Natural killer cell (primary cell): ENCODE measurements at regions not wholly inside any gene's neighbourhood (a gene's known extent, or its start where the extent isn't known, plus 50 kb on each side); places are given as distances from the start of the nearest gene placed in this dataset.

Experiments used
- ATAC-seq, 3 donors: fragments of 150-1000 bp in 2 of 3; fragments of 200-7000 bp in 1 of 3; cut with Tn5 transposase; 1 replicate in 1 of 3; 2 replicates in 2 of 3; pipeline ENCODE4 v1.10.0; 2021; ENCODE audit warnings: mild to moderate bottlenecking in 2 of 3, moderate library complexity in 2 of 3
- DNase-seq, 2 donors: peaks; one replicate each; pipeline versions ENCODE4 v3.0.0 to v3.0.0-alpha.2; 2013 to 2021; ENCODE audit warnings: mixed read lengths in 1 of 2
- H3K27ac ChIP-seq: one replicate; pipeline ENCODE4 v1.5.1; 2013; ENCODE audit warnings: mild to moderate bottlenecking, low read length
- H3K27me3 ChIP-seq: one replicate; pipeline ENCODE4 v1.6.1; 2013; ENCODE audit warnings: low read length; ENCODE audit not compliant: control insufficient read depth, insufficient read depth
- H3K36me3 ChIP-seq: one replicate; pipeline ENCODE4 v1.6.1; 2013; ENCODE audit warnings: low read length; ENCODE audit not compliant: control insufficient read depth, insufficient read depth
- H3K4me1 ChIP-seq: one replicate; pipeline ENCODE4 v1.6.1; 2013; ENCODE audit warnings: low read length; ENCODE audit not compliant: control insufficient read depth, insufficient read depth
- H3K4me3 ChIP-seq: one replicate; pipeline ENCODE4 v1.5.1; 2013; ENCODE audit warnings: low read length
- H3K9me3 ChIP-seq: one replicate; pipeline ENCODE4 v1.6.1; 2013; ENCODE audit warnings: low read length; ENCODE audit not compliant: control insufficient read depth, insufficient read depth
- H3K27ac Mint-ChIP-seq, 2 donors: one replicate each; pipeline ENCODE4 v1.8.0; 2022; ENCODE audit warnings: mild to moderate bottlenecking in 2 of 2, mixed read lengths in 2 of 2, moderate library complexity in 1 of 2
- H3K27me3 Mint-ChIP-seq, 2 donors: one replicate each; pipeline ENCODE4 v1.8.0; 2022; ENCODE audit warnings: low read depth in 2 of 2, mixed read lengths in 2 of 2
- H3K36me3 Mint-ChIP-seq: one replicate; pipeline ENCODE4 v1.8.0; 2022; ENCODE audit warnings: mixed read lengths
- H3K4me1 Mint-ChIP-seq, 2 donors: one replicate each; pipeline ENCODE4 v1.8.0; 2022; ENCODE audit warnings: mixed read lengths in 2 of 2
- H3K4me3 Mint-ChIP-seq: one replicate; pipeline ENCODE4 v1.8.0; 2022; ENCODE audit warnings: mild to moderate bottlenecking, moderate library complexity, mixed read lengths
- H3K9me3 Mint-ChIP-seq, 2 donors: one replicate each; pipeline ENCODE4 v1.8.0; 2022; ENCODE audit warnings: mixed read lengths in 2 of 2
- CTCF ChIP-seq: fragments of 200-600 bp; IDR thresholded peaks from one replicate; pipeline ENCODE4 v1.8.0; 2022; ENCODE audit warnings: antibody characterized with exemption
- WGBS: methylation state at CpG from one replicate; pipeline ENCODE4 v1.1.7; 2013; ENCODE audit warnings: missing lambda C conversion rate; ENCODE audit not compliant: insufficient coverage; 5-methylcytosine and 5-hydroxymethylcytosine counted together
- intact Hi-C: fragments of 100-400 bp; cut with micrococcal nuclease; formaldehyde crosslinking; loops from one replicate; pipeline ENCODE4 v1.14.2; 2022

- Histone ChIP-seq H3K9me3 (peaks cover 9% of the 10 kb centered on the region), H3K27me3 (no peaks in the 10 kb centered on the region), H3K4me3 (no peak overlapping the region), H3K36me3 (no peaks in the 10 kb centered on the region), H3K27ac (no peak overlapping the region), H3K4me1 (peaks cover 5% of the 10 kb centered on the region)
- no peaks in the 10 kb centered on the region for H3K4me1 Mint-ChIP-seq
- no peak overlapping the region for H3K27ac Mint-ChIP-seq
- intact Hi-C loops, result no loop called here
- DNase-seq (no peak), ATAC-seq (no peak)
- H3K36me3 Mint-ChIP-seq, result peaks cover 16% of the 10 kb centered on the region
- H3K27me3 Mint-ChIP-seq, result peaks cover 0 to 26% of the 10 kb centered on the region in 2 donors
- H3K9me3 Mint-ChIP-seq, result peaks cover 4 to 7% of the 10 kb centered on the region in 2 donors
- WGBS, result 87% methylated on average over 3 of the region's 3 CpGs
- no peak for TF ChIP-seq CTCF
- no peak overlapping the region for H3K4me3 Mint-ChIP-seq
Observed at GRCh38 chr20:23223908-23224580, 126.5 kb upstream of the NXT1 start.

- H3K4me3 ChIP-seq, result no peak overlapping the region
- peaks cover 4 to 7% of the 10 kb centered on the region in 2 donors for H3K9me3 Mint-ChIP-seq
- 90% methylated on average over 4 of the region's 4 CpGs for WGBS
- no peak overlapping the region for H3K4me3 Mint-ChIP-seq
- no peaks in the 10 kb centered on the region for H3K36me3 ChIP-seq
- H3K4me1 Mint-ChIP-seq, result no peaks in the 10 kb centered on the region
- DNase-seq (no peak), ATAC-seq (no peak)
- H3K27me3 ChIP-seq, result no peaks in the 10 kb centered on the region
- H3K36me3 Mint-ChIP-seq, result peaks cover 25% of the 10 kb centered on the region
- intact Hi-C loops, result no loop called here
- peaks cover 5% of the 10 kb centered on the region for H3K4me1 ChIP-seq
- H3K27me3 Mint-ChIP-seq, result peaks cover 0 to 39% of the 10 kb centered on the region in 2 donors
- H3K27ac ChIP-seq, result no peak overlapping the region
- peaks cover 9% of the 10 kb centered on the region for H3K9me3 ChIP-seq
- TF ChIP-seq CTCF, result no peak
- no peak overlapping the region for H3K27ac Mint-ChIP-seq
Observed at GRCh38 chr20:23222531-23223200, 127.9 kb upstream of the NXT1 start.

GRCh38 chr20:23217023-23217422, 130.9 kb upstream of the CD93 start:
- TF ChIP-seq CTCF, result no peak
- ATAC-seq (no peak), DNase-seq (no peak)
- Mint-ChIP-seq H3K27ac (no peak overlapping the region), H3K36me3 (peaks cover 22% of the 10 kb centered on the region), H3K27me3 (peaks cover 0 to 37% of the 10 kb centered on the region in 2 donors), H3K4me3 (no peak overlapping the region), H3K9me3 (peaks cover 4 to 7% of the 10 kb centered on the region in 2 donors), H3K4me1 (no peaks in the 10 kb centered on the region)
- no CpG with 5 or more reads among the region's 2 CpGs for WGBS
- Histone ChIP-seq H3K36me3 (no peaks in the 10 kb centered on the region), H3K9me3 (peaks cover under 1% of the 10 kb centered on the region), H3K27ac (no peak overlapping the region), H3K27me3 (no peaks in the 10 kb centered on the region), H3K4me3 (no peak overlapping the region), H3K4me1 (no peaks in the 10 kb centered on the region)
- intact Hi-C loops, result no loop called here
